B cell (primary cell): ENCODE measurements at regions not wholly inside any gene's neighbourhood (a gene's known extent, or its start where the extent isn't known, plus 50 kb on each side); places are given as distances from the start of the nearest gene placed in this dataset.

Experiments
- ATAC-seq: fragments of 200-7000 bp; cut with Tn5 transposase; one replicate; pipeline ENCODE4 v1.10.0; 2021; ENCODE audit warnings: low read depth, mild to moderate bottlenecking, moderate number of reproducible peaks, moderate library complexity
- CTCF ChIA-PET: fragments of 350-600 bp; sonication (Branson Sonifier 250); formaldehyde crosslinking; loops from one replicate; lab custom pipeline; 2021; ENCODE audit warnings: antibody characterized with exemption, inconsistent platforms; lab: Charles Lee
- POLR2A ChIA-PET: fragments of 350-600 bp; sonication (Branson Sonifier 250); formaldehyde crosslinking; loops from one replicate; lab custom pipeline; 2021; ENCODE audit warnings: antibody characterized with exemption; lab: Charles Lee
- DNase-seq: peaks from one replicate; pipeline ENCODE4 v3.0.0; 2013
- H2AFZ ChIP-seq: 2 replicates; pipeline ENCODE4 v1.6.1; 2012; ENCODE audit warnings: mild to moderate bottlenecking, low read depth, low read length; ENCODE audit not compliant: insufficient read depth, poor library complexity, severe bottlenecking
- H3K27ac ChIP-seq, 2 donors: 1 replicate in 1 of 2; 2 replicates in 1 of 2; pipeline ENCODE4 v1.5.1; 2012 to 2013; ENCODE audit warnings: low read length in 2 of 2, mild to moderate bottlenecking in 2 of 2, moderate library complexity in 1 of 2
- H3K27me3 ChIP-seq, 4 experiments: fragments of 200-600 bp in 1 of 4; sonication (generic) in 1 of 4; replicated peaks in 1 of 4; 1 replicate in 2 of 4; 2 replicates in 2 of 4; pipeline versions ENCODE4 v1.6.1 to v1.7.0; 2013 to 2016; ENCODE audit warnings: low read length in 3 of 4, mild to moderate bottlenecking in 2 of 4, mixed read lengths in 1 of 4, moderate library complexity in 1 of 4; ENCODE audit not compliant: insufficient read depth in 4 of 4, control insufficient read depth in 3 of 4; ENCODE audit errors: control extremely low read depth in 1 of 4
- H3K36me3 ChIP-seq, 2 experiments: replicated peaks in 1 of 2; 1 replicate in 1 of 2; 2 replicates in 1 of 2; pipeline versions ENCODE4 v1.6.1 to v1.7.1; 2013; ENCODE audit warnings: low read length in 1 of 2; ENCODE audit not compliant: insufficient read depth in 2 of 2, control insufficient read depth in 1 of 2; ENCODE audit errors: control extremely low read depth in 1 of 2, extremely low read depth in 1 of 2
- H3K4me1 ChIP-seq, 2 donors: fragments of 200-600 bp in 1 of 2; sonication (generic) in 1 of 2; 1 replicate in 1 of 2; 2 replicates in 1 of 2; pipeline versions ENCODE4 v1.5.1 to v1.6.1; 2013 to 2017; ENCODE audit warnings: low read length in 2 of 2; ENCODE audit not compliant: control insufficient read depth in 2 of 2, insufficient read depth in 2 of 2
- H3K4me2 ChIP-seq: replicated peaks from 2 replicates; pipeline ENCODE3; 2012; ENCODE audit warnings: mild to moderate bottlenecking, low read depth, low read length; ENCODE audit not compliant: poor library complexity, severe bottlenecking
- H3K4me3 ChIP-seq, 5 experiments: fragments of 200-600 bp in 1 of 5; sonication (generic) in 1 of 5; 1 replicate in 3 of 5; 2 replicates in 2 of 5; pipeline versions ENCODE4 v1.5.1 to v1.7.0; 2011 to 2016; ENCODE audit warnings: low read length in 4 of 5, mild to moderate bottlenecking in 4 of 5, low read depth in 2 of 5, control low read depth in 1 of 5, moderate library complexity in 1 of 5; ENCODE audit not compliant: insufficient read depth in 1 of 5; ENCODE audit errors: control extremely low read depth in 1 of 5, extremely low read depth in 1 of 5
- H3K79me2 ChIP-seq: fragments of 200-600 bp; sonication (generic); one replicate; pipeline ENCODE4 v1.6.0; 2016; ENCODE audit warnings: low read length; ENCODE audit not compliant: control insufficient read depth, insufficient read depth
- H3K9ac ChIP-seq: fragments of 200-600 bp; sonication (generic); 2 replicates; pipeline ENCODE4 v1.6.1; 2017; ENCODE audit warnings: mild to moderate bottlenecking, low read length, moderate library complexity
- H3K9me3 ChIP-seq, 3 donors: one replicate each; pipeline versions ENCODE4 v1.6.1 to v1.7.1; 2013; ENCODE audit warnings: low read length in 2 of 3; ENCODE audit not compliant: control insufficient read depth in 2 of 3, insufficient read depth in 1 of 3; ENCODE audit errors: control extremely low read depth in 1 of 3
- H4K20me1 ChIP-seq: 2 replicates; pipeline ENCODE4 v1.6.0; 2012; ENCODE audit warnings: mild to moderate bottlenecking, low read length; ENCODE audit not compliant: insufficient read depth, control insufficient read depth, poor library complexity, severe bottlenecking
- H3K27ac Mint-ChIP-seq: one replicate; pipeline ENCODE4 v1.8.0; 2021; ENCODE audit warnings: mixed read lengths
- H3K27me3 Mint-ChIP-seq: one replicate; pipeline ENCODE4 v1.8.0; 2021; ENCODE audit warnings: mixed read lengths
- H3K4me1 Mint-ChIP-seq: one replicate; pipeline ENCODE4 v1.8.0; 2021; ENCODE audit warnings: mixed read lengths
- H3K4me3 Mint-ChIP-seq: one replicate; pipeline ENCODE4 v1.8.0; 2021; ENCODE audit warnings: mixed read lengths
- H3K9me3 Mint-ChIP-seq: one replicate; pipeline ENCODE4 v1.8.0; 2022; ENCODE audit warnings: mixed read lengths; ENCODE audit not compliant: insufficient read depth
- CTCF ChIP-seq: fragments of 200-600 bp; IDR thresholded peaks from one replicate; pipeline ENCODE4 v1.8.0; 2022; ENCODE audit warnings: antibody characterized with exemption, mild to moderate bottlenecking
- EZH2 ChIP-seq: IDR thresholded peaks from 2 replicates; pipeline ENCODE4 v1.6.1; 2012; ENCODE audit warnings: borderline replicate concordance, low read depth, mild to moderate bottlenecking, moderate library complexity, low read length; ENCODE audit not compliant: insufficient read depth, poor library complexity, severe bottlenecking
- WGBS: methylation state at CpG from one replicate; pipeline ENCODE4 v1.1.5; 2013; ENCODE audit warnings: missing lambda C conversion rate; ENCODE audit not compliant: insufficient coverage; 5-methylcytosine and 5-hydroxymethylcytosine counted together
- intact Hi-C: fragments of 100-400 bp; cut with micrococcal nuclease; formaldehyde crosslinking; loops from one replicate; pipeline ENCODE4 v1.10.0; 2022

- H4K20me1 ChIP-seq: no peaks in the 10 kb centered on the region
- 74% methylated on average over 6 of the region's 11 CpGs for WGBS
- intact Hi-C loops: no loop called here
- ChIA-PET POLR2A (no interaction called here), CTCF (no interaction called here)
- no peaks in the 10 kb centered on the region for H3K27me3 Mint-ChIP-seq
- H3K36me3 ChIP-seq: no peaks in the 10 kb centered on the region
- H3K9me3 ChIP-seq: peaks cover 0 to 9% (median 0%) of the 10 kb centered on the region in 3 donors
- ATAC-seq (no peak), DNase-seq (no peak)
- H3K27ac ChIP-seq: no peak overlapping the region
- H3K27me3 ChIP-seq: no peaks in the 10 kb centered on the region
- no peak overlapping the region for H3K4me3 Mint-ChIP-seq
- no peak overlapping the region for H2AFZ ChIP-seq
- TF ChIP-seq EZH2: no peak
- no peak for TF ChIP-seq CTCF
- no peaks in the 10 kb centered on the region for H3K79me2 ChIP-seq
- no peak overlapping the region for H3K4me3 ChIP-seq
- no peaks in the 10 kb centered on the region for H3K4me1 ChIP-seq
- H3K4me1 Mint-ChIP-seq: no peaks in the 10 kb centered on the region
- no peak overlapping the region for H3K9ac ChIP-seq
- H3K27ac Mint-ChIP-seq: no peak overlapping the region
- H3K9me3 Mint-ChIP-seq: no peaks in the 10 kb centered on the region
- H3K4me2 ChIP-seq: no peak overlapping the region
Measured at GRCh38 chr6:40195428-40196134, 261.3 kb upstream of the MOCS1 start.

- Mint-ChIP-seq H3K27ac (no peak overlapping the region), H3K4me3 (no peak overlapping the region), H3K27me3 (no peaks in the 10 kb centered on the region), H3K9me3 (no peaks in the 10 kb centered on the region), H3K4me1 (no peaks in the 10 kb centered on the region)
- intact Hi-C loops: no loop called here
- Histone ChIP-seq H3K79me2 (no peaks in the 10 kb centered on the region), H3K4me1 (no peaks in the 10 kb centered on the region), H3K27ac (no peak overlapping the region), H4K20me1 (no peaks in the 10 kb centered on the region), H3K4me3 (no peak overlapping the region), H3K27me3 (no peaks in the 10 kb centered on the region), H3K9ac (no peak overlapping the region), H3K9me3 (peaks cover 0 to 9% (median 0%) of the 10 kb centered on the region in 3 donors), H3K4me2 (no peak overlapping the region), H2AFZ (no peak overlapping the region), H3K36me3 (no peaks in the 10 kb centered on the region)
- WGBS: 90% methylated on average over 1 of the region's 3 CpGs
- TF ChIP-seq EZH2 (no peak), CTCF (no peak)
- ChIA-PET CTCF (no interaction called here), POLR2A (no interaction called here)
- ATAC-seq: no peak
- DNase-seq: no peak
Measured at GRCh38 chr6:40194447-40195170, 260.3 kb upstream of the MOCS1 start.
